ENCODE measurements at regions not wholly inside any gene's neighbourhood (a gene's known extent, or its start where the extent isn't known, plus 50 kb on each side); places are given as distances from the start of the nearest gene placed in this dataset.

DNA sequence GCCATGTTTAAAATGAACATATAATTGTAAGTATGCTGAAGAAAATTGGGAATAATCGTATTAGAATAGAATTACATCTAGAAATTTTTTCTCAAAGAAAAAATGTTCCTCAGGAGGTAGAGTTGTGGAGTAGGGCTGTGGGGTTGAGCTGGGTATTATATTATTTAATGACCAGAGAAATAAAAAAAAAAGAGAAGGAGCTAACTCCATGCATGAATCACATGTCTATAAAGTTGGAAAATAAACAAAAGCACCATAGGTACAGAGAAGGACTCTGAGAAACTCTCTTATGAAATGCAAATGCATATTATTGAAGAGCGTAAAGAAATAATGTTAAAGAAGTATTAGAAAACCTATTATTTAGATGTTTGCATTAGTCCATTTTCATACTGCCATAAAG lies 405.5 kb downstream of the EFNB2 start:
- DNase-seq (ENCODE audit: low read depth): no peak

DNA sequence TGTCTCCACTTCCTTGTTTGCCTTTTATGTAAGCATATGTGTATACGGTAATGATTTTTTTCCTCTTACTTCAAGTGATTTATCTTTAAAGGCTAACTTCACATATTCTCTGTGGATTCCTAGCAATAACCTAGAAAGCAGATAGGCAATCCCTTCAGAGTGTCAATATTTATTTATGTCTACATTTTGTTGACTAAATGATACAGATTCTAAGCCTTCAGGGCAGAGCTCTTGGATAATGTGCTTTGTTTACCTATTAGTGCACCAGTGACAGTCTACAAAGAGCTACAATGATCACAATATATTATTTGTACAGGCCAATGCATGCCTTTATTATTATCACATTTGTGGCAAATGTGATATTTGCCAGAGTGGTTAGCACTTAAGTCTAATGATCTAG lies 406.2 kb downstream of the EFNB2 start:
- DNase-seq (ENCODE audit: low read depth): no peak

DNA sequence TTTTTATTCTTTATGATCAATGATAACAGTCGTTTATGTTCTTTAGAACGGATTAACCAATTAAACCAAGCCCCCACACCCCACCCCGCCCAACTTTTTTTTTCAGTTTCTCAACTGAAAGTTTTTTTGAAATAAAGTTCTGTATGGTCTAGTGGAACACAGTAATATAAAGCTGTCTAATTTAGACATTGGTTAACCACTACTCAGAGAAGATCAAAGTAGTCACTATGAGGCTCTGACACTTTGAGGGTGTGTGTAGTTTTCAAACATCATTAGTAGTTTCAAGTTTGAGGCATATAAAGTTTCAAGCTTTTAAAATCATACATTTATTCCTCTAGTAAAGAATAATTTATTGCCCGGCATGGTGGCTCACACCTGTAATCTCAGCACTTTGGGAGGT lies 413.2 kb downstream of the EFNB2 start:
- no peak for DNase-seq (ENCODE audit: low read depth)

DNA sequence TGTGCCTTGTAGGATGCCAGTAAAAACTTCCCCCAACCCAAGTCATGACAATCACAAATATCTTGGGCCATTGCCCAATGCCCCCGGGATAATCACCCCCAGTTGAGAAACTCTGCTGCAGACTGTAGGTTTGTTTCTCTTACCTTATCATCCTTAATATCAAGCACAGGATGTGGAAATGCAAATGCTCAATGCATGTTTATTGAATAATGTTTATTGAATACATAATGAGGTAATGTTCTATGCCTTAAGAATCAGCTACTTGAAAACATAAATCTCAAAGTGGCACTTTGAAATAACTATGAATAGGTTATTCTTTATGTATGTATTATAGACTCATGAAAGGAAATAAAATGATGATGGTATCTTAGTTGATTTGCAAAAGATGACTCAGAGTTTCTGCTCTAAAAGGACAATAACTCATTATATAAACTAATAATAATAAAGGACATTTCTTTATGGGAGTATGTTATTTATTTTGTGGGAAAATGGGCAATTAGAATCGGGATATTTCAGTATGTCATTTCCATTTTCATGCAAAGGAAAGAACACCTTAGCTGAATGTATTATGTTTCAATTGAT lies 414.2 kb downstream of the EFNB2 start:
- DNase-seq (ENCODE audit: low read depth): no peak

DNA sequence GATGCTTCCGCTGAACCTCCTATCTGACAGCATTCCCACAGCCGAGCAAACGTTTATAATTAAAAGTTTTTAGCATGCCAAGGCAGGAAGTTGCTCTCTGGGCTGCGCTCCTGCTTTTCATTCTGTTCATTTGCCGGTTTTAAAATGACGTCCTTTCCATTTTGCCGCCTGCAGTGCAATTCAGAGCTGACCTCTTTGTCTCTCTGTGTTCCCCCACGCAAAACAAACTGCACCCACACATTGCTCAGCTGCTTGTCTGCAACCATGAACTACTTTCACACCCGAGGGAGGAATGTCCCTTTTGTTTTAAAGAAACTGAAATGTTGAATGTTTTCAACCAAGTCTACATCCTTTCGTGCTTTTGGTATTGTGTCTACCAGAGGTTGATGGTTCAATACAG lies 416.5 kb downstream of the EFNB2 start:
- DNase-seq (ENCODE audit: low read depth): no peak

DNA sequence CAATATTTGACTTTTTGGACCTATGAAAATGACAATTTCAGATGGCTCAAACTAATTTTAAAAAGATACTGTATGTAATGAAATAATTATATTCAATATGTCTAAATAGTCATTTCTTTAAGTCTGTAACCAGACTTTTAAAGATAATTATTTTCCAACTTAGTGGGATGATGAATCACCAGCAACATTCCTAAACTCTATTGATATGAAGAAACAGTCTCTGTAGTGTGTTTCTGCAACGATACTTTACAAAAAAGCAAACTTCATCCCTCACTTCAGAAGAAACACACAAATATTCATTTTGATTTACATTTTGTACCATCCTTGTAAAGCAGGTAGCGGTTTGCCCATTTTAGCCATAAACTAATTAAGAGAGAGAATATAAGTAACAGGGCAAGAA lies 417.4 kb downstream of the EFNB2 start:
- DNase-seq (ENCODE audit: low read depth): no peak

DNA sequence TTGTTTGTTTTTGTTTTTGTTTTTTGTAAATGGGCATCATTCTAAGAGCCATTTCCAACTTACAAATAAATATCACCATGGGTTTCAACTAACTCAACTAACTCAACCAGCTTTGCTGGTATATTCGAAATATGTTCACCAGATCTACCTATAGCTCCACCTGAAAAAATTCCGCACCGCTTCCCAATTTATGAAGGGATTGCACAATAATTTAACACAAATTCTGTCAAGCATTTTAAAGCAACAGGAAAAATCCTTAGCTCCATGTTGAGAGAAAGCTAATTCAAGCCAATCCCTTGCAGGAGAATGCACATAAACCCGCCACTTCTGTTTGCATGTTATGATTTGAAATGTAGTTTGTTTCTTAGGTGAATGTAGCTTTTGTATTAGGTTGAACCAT lies 417.8 kb downstream of the EFNB2 start:
- no peak for DNase-seq (ENCODE audit: low read depth)

DNA sequence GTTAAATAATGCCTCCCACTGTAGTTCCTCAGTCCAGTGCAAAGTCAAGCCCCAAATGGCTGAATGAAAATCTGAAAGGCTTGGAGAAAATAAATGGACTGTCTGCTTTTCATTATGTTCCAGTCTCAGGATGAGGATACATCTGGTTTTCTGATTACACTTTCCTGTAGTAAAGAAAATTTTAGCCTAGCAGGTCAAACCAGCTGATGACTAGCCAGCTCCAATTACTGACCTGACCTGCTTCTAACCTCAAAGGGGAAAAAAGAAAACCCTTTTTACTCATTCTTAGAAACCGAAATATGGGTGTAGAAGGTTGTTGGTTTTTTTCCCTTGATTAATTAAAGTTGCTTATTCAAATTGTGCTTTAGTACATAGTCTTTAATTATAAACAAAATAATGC lies 418.4 kb downstream of the EFNB2 start:
- no peak for DNase-seq (ENCODE audit: low read depth)

DNA sequence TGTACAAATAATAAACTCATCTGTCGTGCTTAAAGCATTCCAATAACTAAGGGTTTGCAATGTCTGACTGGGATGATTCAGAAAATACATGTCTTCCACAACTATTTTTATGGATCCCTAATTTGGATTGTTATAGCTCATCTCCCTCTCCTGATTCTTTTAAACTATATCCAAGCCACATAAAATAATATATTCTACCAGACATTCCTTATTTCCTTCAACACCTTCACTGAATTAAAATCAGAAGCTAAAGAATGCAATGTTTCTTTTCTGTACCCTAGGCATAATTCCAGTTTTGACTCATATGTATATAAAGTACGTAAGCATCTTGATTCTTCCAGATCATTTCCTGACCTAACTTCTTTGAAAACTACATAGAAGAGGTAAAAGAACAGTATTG lies 420.4 kb downstream of the EFNB2 start:
- no peak for DNase-seq (ENCODE audit: low read depth)

DNA sequence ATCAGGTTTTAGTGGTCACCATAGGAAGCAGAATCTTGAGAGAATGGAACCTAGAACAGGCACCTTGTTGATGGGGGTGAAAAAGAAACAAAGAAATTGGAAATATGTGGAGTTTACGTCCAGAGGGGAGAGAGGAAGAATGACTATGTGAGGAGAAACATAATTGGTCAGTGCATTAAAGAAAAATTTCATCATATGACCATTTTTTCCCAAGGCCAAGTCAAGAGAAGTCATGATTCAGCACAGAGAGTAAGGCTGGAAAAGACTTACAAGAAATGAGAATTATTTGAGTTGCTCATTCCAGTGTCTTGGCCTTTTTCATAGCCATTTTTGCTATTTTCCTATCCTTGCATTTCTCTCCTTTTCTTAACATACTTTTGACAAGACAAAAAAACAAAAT lies 421.7 kb downstream of the EFNB2 start:
- no peak for DNase-seq (ENCODE audit: low read depth)

DNA sequence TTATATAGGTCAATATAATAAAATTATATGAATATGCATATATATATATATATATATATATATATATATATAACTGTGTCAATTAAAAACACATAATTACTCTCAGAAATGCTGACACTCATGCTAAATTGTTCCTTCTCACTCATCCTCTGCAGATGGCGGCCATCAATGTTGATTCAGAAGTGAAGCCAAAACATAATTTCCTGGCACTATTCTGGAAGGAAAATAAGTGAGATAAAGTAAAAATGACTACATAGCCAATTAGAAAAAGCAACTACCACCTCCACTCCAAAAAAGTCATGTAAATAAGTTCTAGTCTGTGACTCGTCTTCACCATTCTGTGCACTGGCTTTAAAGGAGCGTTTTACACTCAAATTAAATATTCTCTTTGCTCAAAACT lies 423.3 kb downstream of the EFNB2 start:
- no peak for DNase-seq (ENCODE audit: low read depth)

DNA sequence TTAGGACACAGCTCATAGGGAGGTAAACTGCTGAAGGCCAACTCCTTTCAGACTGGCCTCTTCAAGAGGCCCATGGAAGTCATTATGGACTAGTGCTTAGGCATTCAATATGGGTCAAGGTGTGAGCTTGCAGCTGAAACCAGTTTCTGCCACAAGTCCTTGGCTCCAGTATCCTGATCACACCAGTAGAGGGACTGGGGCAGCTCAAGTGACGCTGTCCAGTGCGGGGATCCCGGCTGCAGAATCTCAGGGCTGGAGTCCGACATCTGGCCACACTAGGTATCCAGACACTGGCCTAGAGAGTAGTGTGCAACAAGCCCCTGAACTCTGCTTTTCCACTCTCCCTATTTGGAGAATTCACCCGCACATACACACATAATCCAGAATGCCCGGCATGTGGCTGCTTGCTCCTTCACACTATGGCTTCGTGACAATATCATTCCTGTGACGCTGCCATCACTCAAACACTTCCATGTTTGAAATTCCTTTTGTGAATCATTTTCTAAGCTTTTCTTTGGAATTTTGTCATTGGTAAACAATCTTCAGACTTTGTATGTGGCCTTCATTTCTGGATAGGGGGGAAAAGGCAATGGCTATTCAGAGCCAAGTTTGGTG lies 425.1 kb downstream of the EFNB2 start:
- DNase-seq (ENCODE audit: low read depth): no peak

DNA sequence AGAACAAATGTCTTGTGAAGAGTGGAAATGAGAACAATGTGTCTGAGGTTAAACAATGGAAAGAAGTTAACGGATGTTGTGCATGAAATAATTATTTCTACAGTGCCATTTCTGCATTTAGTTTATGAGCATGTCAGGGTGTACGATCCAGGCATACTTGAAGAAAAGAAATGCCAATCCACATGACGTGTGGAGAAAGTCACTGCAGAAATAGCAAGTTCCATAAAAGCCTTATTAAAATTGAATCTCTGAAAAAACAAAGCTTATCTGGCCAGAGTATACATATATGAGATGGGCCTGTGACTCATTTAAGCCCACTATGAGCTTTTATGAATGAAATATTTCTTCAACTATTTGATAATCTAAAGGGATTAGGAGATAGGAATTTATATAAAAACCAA lies 426.1 kb downstream of the EFNB2 start:
- no peak for DNase-seq (ENCODE audit: low read depth)

DNA sequence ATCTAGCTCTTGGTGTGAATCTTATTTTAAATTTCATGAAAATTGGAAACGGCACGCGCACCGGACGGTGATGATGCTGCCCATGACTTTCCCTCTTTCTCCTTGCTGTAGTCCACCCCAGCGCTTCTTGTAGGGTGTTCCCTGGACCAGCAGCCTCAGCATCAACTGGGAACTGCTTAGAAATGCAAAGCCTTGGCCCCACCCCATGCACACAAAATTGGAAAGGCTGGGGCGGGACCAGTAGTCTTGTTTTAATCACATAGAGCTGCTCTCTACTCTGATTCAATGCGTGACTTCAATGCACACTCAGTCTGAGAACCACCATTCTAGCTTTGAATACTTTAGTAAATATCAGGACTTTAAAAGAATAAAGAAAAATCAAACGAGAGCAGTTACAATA lies 427.1 kb downstream of the EFNB2 start:
- DNase-seq (ENCODE audit: low read depth): no peak

DNA sequence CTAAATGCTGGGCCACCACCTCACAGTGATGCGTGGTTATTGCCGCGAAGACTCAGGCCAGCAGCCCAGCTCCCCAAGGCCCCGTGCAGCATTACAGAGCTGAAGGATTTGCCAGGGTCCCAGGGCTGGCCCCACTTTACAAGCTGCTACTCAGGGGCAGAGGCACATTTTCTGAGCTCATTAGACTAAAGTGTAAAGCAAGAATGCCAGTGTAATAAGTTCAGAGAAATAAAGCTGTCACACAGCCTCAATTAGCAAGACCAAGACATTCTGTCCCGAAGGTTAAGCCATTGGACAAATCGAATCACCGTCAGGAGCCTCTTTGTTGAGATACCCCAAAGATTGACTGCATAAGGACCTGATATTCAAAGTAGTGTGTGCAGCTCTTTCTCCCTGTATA lies 428.4 kb downstream of the EFNB2 start:
- DNase-seq (ENCODE audit: low read depth): no peak

DNA sequence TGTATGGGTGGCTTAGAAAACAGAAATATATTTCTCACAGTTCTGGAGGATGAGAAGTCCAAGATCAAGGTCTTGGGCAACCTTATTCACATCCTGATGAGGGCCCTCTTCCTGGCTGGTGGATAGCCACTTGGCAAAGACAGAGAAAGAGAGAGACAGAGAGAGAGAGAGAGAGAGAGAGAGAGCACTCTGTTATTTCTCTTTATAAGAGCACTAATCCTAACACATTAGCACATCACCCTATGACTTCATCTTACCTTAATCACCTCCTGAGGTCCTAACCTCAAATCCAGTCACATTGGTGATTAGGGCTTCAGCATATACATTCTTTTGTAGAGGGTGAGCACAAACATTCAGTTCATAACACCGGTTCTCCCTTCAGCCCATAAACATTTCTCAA lies 430.3 kb downstream of the EFNB2 start:
- DNase-seq (ENCODE audit: low read depth): no peak

DNA sequence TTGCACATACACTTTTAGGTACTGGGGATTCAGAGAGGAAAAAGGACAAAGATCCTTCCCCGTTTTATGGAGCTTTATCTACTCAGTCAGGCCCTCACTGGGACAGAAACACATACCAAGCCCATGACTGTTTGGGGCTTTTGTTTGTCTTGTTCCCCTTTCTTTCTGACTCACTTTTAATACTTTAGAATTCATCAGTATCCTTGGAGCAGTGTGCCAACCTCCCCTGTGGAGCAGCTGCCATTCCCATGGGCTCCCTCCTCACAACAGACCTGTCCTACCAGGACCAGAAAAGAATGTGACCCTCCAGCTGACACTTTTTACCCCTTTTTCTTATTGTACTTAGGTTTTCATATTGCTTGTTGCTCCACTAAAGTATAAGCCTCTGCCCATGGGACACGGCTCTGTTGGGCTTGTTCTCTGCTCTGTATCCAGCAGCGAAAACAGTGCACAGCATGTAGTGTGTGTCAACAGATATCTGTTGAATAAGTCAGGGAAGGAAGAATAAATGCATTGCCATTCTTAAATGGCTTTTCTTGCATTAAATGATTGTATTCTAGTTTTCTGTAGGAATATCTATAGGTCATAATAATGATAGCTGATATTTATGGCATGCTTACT lies 431.1 kb downstream of the EFNB2 start:
- no peak for DNase-seq (ENCODE audit: low read depth)

DNA sequence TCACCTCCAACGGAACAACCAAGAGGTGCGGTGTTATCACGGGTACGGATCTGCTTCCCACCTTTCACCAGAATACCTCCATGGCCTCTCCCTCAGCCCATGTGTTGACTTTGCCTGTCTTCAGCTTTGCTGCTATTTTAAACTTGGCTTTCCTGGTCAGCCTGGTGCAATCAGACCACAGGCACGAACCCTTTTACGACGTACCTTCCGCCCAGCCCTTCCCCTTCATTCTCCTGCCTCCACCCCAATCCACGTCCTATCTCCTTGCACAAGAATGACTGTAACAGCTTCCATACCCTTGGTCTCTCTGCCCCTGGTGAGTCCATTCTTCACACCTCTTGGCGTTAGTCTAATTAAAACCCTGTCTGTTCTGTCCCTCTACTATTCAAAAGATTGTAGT lies 431.7 kb downstream of the EFNB2 start:
- no peak for DNase-seq (ENCODE audit: low read depth)

DNA sequence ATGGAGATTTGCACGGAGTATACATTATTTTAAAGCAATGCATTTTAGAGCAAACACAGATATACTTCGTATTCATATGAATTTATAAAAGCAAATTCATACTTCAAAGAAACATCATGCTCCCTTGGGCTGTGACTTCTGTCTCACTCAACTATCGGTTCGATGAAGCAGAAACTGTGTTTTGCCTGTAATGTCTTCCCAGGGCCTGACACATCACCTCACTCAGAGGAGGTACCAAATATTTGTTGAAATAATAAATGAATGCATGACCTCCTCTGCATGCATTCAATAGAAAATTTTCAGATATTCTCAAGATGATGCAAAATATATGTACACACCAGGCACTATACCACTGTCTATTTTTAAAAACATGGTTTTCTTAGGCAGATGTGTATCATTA lies 432.7 kb downstream of the EFNB2 start:
- no peak for DNase-seq (ENCODE audit: low read depth)

DNA sequence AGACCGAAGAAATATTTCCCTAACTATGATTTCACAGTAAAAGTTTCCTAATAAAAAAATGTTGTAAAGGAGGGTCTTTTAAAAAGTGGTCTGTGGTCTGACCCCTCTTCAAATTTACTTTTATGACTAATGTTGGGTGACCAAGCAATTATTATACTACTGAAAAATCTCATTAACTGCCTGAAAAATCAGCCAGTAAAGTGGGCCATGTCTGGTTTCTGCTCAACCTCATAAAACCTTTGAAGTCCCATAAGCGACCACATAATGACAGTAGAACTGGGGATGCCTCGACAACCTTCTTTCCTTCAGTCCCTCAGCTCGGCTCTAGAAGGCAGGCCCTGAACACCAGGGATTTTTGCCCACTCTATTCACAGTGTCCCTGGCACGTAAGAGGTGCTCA lies 434.3 kb downstream of the EFNB2 start:
- no peak for DNase-seq (ENCODE audit: low read depth)

DNA sequence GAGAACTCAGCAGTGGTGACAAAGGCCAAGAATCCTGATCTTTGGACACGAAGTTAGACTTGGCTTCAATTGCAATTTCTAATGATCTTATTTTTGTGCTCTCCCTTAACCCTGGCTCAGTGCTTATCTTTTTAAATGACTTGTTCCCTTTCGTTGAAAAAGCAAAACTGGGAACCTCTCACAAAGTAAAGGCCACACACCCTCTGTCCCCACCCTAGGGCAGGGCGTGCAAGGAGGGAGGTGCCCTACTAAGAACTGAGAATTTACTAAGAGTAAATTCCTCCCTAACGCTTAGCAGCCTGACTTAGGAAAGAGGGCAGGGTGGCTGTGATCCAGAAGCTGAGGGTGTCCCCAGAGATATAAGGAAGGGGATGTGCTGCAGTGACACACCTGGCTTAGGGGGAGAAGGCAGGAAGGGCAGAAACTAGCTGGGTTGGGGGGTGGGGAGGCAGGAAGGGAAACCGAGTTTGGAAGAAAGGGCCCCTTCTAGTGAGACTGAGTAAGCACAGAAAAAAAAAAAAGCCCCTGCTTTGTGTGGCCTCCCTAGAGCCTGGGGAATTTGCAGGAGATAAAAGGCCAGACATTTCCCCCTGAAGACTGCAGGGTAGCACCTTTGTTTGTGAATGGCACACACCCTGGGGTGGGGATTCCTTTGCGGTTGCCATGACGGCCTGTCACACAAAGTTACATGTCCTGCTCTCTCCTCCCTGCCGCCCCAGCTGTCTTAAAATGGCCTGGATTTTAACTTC lies 435.1 kb downstream of the EFNB2 start:
- DNase-seq (ENCODE audit: low read depth): no peak

DNA sequence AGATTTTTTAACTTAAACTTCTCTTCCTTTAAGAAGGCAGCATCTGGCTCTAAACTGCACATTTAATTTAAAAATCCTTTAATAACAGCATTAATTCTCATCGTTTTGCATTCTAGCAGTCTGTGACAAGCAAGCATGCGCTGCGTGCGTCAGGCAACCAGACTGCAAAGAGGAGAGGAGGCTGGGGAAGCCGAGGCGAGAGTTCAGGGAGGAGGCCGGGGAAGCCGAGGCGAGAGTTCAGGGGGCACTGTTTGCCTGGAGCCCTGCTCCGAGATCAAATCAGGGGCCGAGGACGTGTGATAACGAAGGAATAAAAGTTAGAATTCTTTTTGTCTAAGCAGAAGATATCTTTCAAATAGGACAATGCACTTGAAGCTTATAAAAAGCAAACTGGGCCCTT lies 435.7 kb downstream of the EFNB2 start:
- DNase-seq (ENCODE audit: low read depth): no peak

DNA sequence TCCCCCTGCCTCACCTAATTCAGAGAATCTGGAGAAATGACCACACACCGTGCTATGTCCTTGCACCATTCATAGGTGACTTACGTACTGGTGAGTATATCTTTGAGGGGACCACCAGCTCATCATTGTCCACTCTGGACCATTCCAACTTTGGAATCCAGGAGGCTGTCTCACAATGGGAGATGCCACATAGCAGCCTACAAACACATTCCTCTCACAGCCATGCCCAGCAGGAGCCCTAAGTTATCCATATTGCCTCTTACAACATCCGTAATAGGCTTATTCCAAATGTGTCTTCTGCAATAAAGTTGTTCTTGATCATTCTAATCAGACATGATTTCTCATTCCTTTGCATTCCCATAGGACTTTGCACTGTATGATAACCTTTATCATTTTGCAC lies 436.7 kb downstream of the EFNB2 start:
- DNase-seq (ENCODE audit: low read depth): no peak
